GM12872 (cell line): ENCODE measurements at regions not wholly inside any gene's neighbourhood (a gene's known extent, or its start where the extent isn't known, plus 50 kb on each side); places are given as distances from the start of the nearest gene placed in this dataset.

Source experiments
- CTCF ChIP-seq: IDR thresholded peaks from 3 replicates; pipeline ENCODE4 v1.5.1; 2011; ENCODE audit warnings: low read depth, mild to moderate bottlenecking, low read length, moderate library complexity; ENCODE audit not compliant: insufficient read depth

GRCh38 chr4:24243641-24244040 is 340.7 kb downstream of the DHX15 start:
- no peak for TF ChIP-seq CTCF

DNA sequence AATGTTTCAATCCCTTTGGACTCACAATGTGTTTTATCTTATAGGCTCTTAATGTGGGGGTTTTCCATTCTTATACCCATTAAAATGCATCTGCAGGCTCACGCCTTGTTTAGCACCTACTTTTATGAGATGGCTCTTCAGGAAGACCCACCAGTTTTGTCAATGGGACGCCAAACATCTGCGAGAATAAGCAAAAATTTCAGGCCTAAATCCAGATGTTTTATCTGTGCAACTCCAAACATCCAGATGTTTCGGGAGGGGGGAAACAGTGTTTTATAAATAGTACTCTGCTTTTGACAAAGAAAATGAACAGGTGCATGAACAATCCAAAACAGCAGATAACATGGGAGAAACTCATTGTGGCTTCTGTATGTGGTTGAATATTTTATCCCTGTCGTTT is 342.8 kb downstream of the DHX15 start:
- no peak for TF ChIP-seq CTCF

DNA sequence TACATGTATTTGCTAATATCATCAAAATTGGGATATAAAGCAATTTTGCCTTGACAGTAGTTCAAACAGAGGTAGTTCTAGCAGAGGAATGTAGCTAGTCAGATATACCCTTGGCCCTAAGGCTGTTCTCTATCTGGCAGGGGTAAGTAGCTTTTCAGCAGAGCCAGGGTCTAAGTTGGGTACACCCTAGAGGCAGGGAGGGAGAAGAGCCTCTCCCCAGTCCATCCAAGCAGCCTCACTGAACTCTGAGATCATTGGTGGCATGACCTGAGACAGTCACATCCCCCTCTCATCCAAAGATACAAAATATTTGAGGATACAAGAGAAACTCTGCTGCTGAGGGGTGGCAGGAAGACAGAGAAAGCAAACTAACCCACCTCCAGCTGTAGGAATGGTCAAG is 343.7 kb downstream of the DHX15 start:
- TF ChIP-seq CTCF, result no peak

DNA sequence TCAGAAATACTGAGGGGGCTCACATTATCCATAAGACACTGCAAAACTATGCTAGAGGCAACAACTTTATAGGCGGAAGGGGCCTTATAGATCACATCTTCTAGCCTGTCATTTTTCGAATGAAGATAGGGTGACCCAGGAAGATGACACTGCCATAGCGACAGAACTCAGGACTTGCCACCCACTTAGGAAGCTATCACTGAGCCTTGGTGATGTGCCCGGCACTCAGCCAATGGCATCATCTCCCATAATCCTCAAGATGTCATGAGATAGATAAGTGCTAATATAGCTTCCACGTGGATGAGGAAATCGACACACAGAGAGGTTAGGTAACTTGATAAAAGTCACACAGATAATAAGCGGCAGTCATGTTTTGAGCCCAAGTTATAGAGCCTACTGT is 346.6 kb downstream of the DHX15 start:
- no peak for TF ChIP-seq CTCF

DNA sequence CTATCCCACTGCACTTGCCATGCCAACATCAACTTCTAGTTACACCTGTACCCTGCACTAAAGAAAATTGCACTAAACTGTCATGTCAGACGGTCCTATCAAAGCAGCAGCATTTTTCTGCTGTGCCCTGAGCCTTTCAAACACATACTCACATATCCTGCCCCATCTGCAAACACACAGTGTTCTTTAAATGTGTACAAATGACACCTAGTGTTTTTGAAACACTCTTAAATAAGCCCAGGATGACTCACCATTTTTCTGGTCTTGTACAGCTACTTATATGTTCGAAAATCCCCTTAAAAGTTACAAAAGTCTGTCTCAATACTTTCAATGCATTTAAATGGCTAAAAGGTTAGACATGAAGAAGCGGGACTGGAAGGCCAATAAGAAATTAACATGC is 346.7 kb upstream of the PPARGC1A start:
- TF ChIP-seq CTCF, result no peak

DNA sequence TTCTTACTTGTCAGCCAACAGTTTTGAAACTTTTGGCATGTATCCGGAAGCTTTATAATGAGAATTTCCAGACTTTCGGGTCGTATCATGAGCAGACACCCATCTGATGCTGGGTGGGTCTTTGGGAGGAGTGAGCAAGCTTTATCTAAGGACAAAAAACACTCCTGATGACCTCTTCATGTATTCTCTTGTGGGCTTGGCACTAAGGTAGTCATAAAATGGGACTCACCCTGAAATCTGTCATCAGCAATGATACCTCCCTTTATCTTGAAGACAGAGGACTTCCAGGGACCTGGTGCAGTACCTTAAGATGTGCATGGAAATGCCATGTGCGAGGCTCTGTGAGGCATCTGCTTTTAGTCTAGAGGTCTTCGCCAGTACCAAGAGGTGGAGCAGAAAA is 346.3 kb upstream of the PPARGC1A start:
- TF ChIP-seq CTCF, result no peak

DNA sequence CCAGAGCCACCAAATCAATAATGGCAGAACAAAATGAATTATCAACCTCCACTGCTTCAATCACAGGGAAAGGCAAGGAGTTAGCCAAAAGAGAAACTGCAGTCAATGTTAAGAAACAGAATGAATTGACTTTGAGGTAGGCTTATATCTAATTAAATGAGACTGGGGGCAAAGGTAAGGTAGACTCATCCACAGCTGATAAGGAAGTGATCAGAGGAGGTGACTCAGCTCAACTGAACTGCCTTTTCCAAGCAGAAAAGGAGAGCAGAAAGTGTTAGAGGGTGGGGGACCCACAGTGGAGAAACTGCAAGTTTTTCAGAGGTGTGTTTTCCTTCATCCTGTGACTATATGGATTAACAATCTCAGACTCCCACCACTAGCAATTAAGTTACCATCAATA is 345.8 kb upstream of the PPARGC1A start:
- no peak for TF ChIP-seq CTCF
